Pancreas (tissue), 10 donors: ENCODE measurements at regions not wholly inside any gene's neighbourhood (a gene's known extent, or its start where the extent isn't known, plus 50 kb on each side); places are given as distances from the start of the nearest gene placed in this dataset.
A peak's percentile ranks its signal among the peaks of the same experiment; 100 is the strongest.

Experiments used
- ATAC-seq, 4 donors: fragments of 200-7000 bp; cut with Tn5 transposase; one replicate each; pipeline versions ENCODE4 v1.8.0 to v1.9.1; 2020; ENCODE audit warnings: mild to moderate bottlenecking in 4 of 4, moderate library complexity in 4 of 4
- DNase-seq, 6 donors: peaks; one replicate each; pipeline ENCODE4 v3.0.0-alpha.2; 2020
- FAIRE-seq: peaks from 2 replicates; lab custom pipeline; 2012; peaks lifted over from hg19 to GRCh38; lab: Jason Lieb, UNC
- H3K27ac ChIP-seq, 4 donors: fragments of 200-600 bp; sonication (generic); 1 replicate in 3 of 4; 2 replicates in 1 of 4; pipeline versions ENCODE4 v1.5.0 to v1.8.0; 2020
- H3K27me3 ChIP-seq, 4 donors: fragments of 200-600 bp; one replicate each; pipeline ENCODE4 v1.8.0; 2021
- H3K36me3 ChIP-seq, 3 donors: fragments of 200-600 bp; sonication (generic) in 1 of 3; one replicate each; pipeline versions ENCODE4 v1.5.0 to v1.8.0; 2020 to 2021
- H3K4me1 ChIP-seq, 3 donors: fragments of 200-600 bp; one replicate each; pipeline ENCODE4 v1.8.0; 2021
- H3K4me3 ChIP-seq, 4 donors: fragments of 200-600 bp; sonication (generic) in 2 of 4; one replicate each; pipeline versions ENCODE4 v1.5.0 to v1.8.0; 2020 to 2021
- H3K9me3 ChIP-seq, 4 donors: fragments of 200-600 bp; one replicate each; pipeline ENCODE4 v1.8.0; 2021
- CTCF ChIP-seq, 4 donors: fragments of 200-600 bp; sonication (generic) in 3 of 4; IDR thresholded peaks; one replicate each; pipeline versions ENCODE4 v1.5.0 to v1.8.0; 2021; ENCODE audit warnings: antibody characterized with exemption in 4 of 4
- WGBS, 2 donors: extraction: QIAGEN DNeasy Blood & Tissue Kit; methylation state at CpG; one replicate each; pipeline ENCODE4 v1.1.7; 2013; 5-methylcytosine and 5-hydroxymethylcytosine counted together
- intact Hi-C, 3 donors: fragments of 100-400 bp; cut with DNase I; formaldehyde crosslinking; loops; one replicate each; pipeline versions ENCODE4 v1.11.1 to v1.14.2; 2022
- donor health status: healthy with polysubstance abuse.
- donor health status: DM: no; HTN: no; CAD: no; lungs with moderate emphysema.
- donor health status: DM: no; HTN: no; CAD: no.
- donor health status: control.
- donor health status: control.
- donor health status: Bipolar disorder and iron deficiency.
- donor health status: DM: yes; HTN: yes; CAD: no.
- donor health status: DM: no; HTN: no; CAD: no.
- donor health status: DM: no; HTN: no; CAD: no.
- donor health status: DM: yes; HTN: yes; CAD: no.

GRCh38 chr3:182240474-182240873 is 528.7 kb downstream of the SOX2 start:
- Histone ChIP-seq H3K4me3 (no peak overlapping the region), H3K9me3 (no peaks in the 10 kb centered on the region), H3K36me3 (no peaks in the 10 kb centered on the region), H3K27me3 (peaks cover 0 to under 1% (median 0%) of the 10 kb centered on the region in 4 donors), H3K27ac (no peak overlapping the region), H3K4me1 (no peaks in the 10 kb centered on the region)
- 44 to 51% methylated on average over 2 of the region's 2 CpGs for WGBS, 2 donors
- no peak for DNase-seq
- no peak for FAIRE-seq
- intact Hi-C loops: no loop called here
- ATAC-seq: no peak
- no peak for TF ChIP-seq CTCF (IDR thresholded peaks at IDR 0.05)

GRCh38 chr3:182241196-182241765 is 529.6 kb downstream of the SOX2 start:
- Histone ChIP-seq H3K9me3 (no peaks in the 10 kb centered on the region), H3K27me3 (no peaks in the 10 kb centered on the region), H3K4me1 (no peaks in the 10 kb centered on the region), H3K4me3 (no peak overlapping the region), H3K36me3 (no peaks in the 10 kb centered on the region), H3K27ac (no peak overlapping the region)
- DNase-seq: no peak
- no peak for ATAC-seq
- TF ChIP-seq CTCF (IDR thresholded peaks at IDR 0.05): no peak
- FAIRE-seq: no peak
- intact Hi-C loops: no loop called here
- WGBS, 2 donors: 83 to 88% methylated on average over 8 of the region's 8 CpGs

GRCh38 chr3:182241766-182242488 is 530.2 kb downstream of the SOX2 start:
- TF ChIP-seq CTCF (IDR thresholded peaks at IDR 0.05): no peak
- ATAC-seq (peak in 3 of 4 donors; percentile 42 to 85 (median 69)), FAIRE-seq (no peak), DNase-seq (peak in 1 of 6 donors; percentile 14)
- Histone ChIP-seq H3K27ac (no peak overlapping the region), H3K36me3 (no peaks in the 10 kb centered on the region), H3K9me3 (no peaks in the 10 kb centered on the region), H3K27me3 (no peaks in the 10 kb centered on the region), H3K4me1 (no peaks in the 10 kb centered on the region), H3K4me3 (no peak overlapping the region)
- WGBS, 2 donors: 61% methylated on average over 15 of the region's 15 CpGs
- intact Hi-C loops: no loop called here

- intact Hi-C loops: no loop called here
- H3K27me3 ChIP-seq: no peaks in the 10 kb centered on the region
- no peak for DNase-seq
- H3K9me3 ChIP-seq: no peaks in the 10 kb centered on the region
- ATAC-seq: no peak
- no peak overlapping the region for H3K4me3 ChIP-seq
- H3K27ac ChIP-seq: no peak overlapping the region
- TF ChIP-seq CTCF (IDR thresholded peaks at IDR 0.05): no peak
- no peak for FAIRE-seq
- no peaks in the 10 kb centered on the region for H3K4me1 ChIP-seq
- no peaks in the 10 kb centered on the region for H3K36me3 ChIP-seq
These were observed 530.8 kb downstream of the SOX2 start for GRCh38 chr3:182242489-182242942.

GRCh38 chr3:182243625-182244024 is 531.9 kb downstream of the SOX2 start:
- Histone ChIP-seq H3K27ac (no peak overlapping the region), H3K4me1 (no peaks in the 10 kb centered on the region), H3K27me3 (no peaks in the 10 kb centered on the region), H3K36me3 (no peaks in the 10 kb centered on the region), H3K4me3 (no peak overlapping the region), H3K9me3 (no peaks in the 10 kb centered on the region)
- intact Hi-C loops: no loop called here
- TF ChIP-seq CTCF (IDR thresholded peaks at IDR 0.05): no peak
- DNase-seq (no peak), ATAC-seq (no peak), FAIRE-seq (no peak)
- whole genome bisulfite sequencing, 2 donors: 29 to 32% methylated on average over 1 of the region's 1 CpG
